SK-N-SH (cell line): ENCODE measurements at regions not wholly inside any gene's neighbourhood (a gene's known extent, or its start where the extent isn't known, plus 50 kb on each side); places are given as distances from the start of the nearest gene placed in this dataset.

Source experiments
- CTCF ChIA-PET: fragments of 300-600, 350-600 bp; formaldehyde crosslinking; extraction: SDS; loops from one replicate; lab custom pipeline; 2021; lab: Yijun Ruan, JAX
- POLR2A ChIA-PET: fragments of 350-600 bp; sonication (Branson Sonifier 250); formaldehyde crosslinking; extraction: SDS; loops from one replicate; lab custom pipeline; 2020; ENCODE audit warnings: antibody characterized with exemption, inconsistent platforms; lab: Yijun Ruan, JAX
- DNase-seq: peaks from one replicate; pipeline ENCODE4 v3.0.0; 2012
- H2AFZ ChIP-seq: fragments of 200-600 bp; sonication (generic); 2 replicates; pipeline ENCODE4 v1.8.1; 2016; ENCODE audit warnings: antibody characterized with exemption, mild to moderate bottlenecking, low read depth
- H3F3A ChIP-seq: fragments of 200-600 bp; sonication (generic); replicated peaks from 2 replicates; pipeline ENCODE3; 2016; ENCODE audit warnings: antibody characterized with exemption, mild to moderate bottlenecking; ENCODE audit not compliant: insufficient read depth
- H3K27ac ChIP-seq, 2 experiments: fragments of 200-500 bp in 1 of 2; fragments of 200-600 bp in 1 of 2; sonication (Bioruptor generic) in 1 of 2; sonication (generic), shearing (Covaris generic) in 1 of 2; 2 replicates each; pipeline versions ENCODE4 v1.5.1 to v1.6.1; 2014 to 2016; ENCODE audit warnings: low read depth in 2 of 2, inconsistent platforms in 1 of 2, low read length in 1 of 2, mild to moderate bottlenecking in 1 of 2, mixed read lengths in 1 of 2
- H3K27me3 ChIP-seq: fragments of 200-600 bp; sonication (generic), shearing (Covaris generic); 2 replicates; pipeline ENCODE4 v1.6.1; 2016; ENCODE audit warnings: mixed run types; ENCODE audit not compliant: insufficient read depth
- H3K36me3 ChIP-seq, 2 experiments: fragments of 200-500 bp in 1 of 2; fragments of 200-600 bp in 1 of 2; sonication (Bioruptor generic) in 1 of 2; sonication (generic) in 1 of 2; replicated peaks in 1 of 2; 2 replicates each; pipeline versions ENCODE3 to v1.5.1; 2014 to 2016; ENCODE audit warnings: low read length in 1 of 2, mild to moderate bottlenecking in 1 of 2; ENCODE audit not compliant: insufficient read depth in 2 of 2, control insufficient read depth in 1 of 2
- H3K4me1 ChIP-seq, 2 experiments: fragments of 200-500 bp in 1 of 2; fragments of 200-600 bp in 1 of 2; sonication (Bioruptor generic) in 1 of 2; sonication (generic), shearing (Covaris generic) in 1 of 2; 2 replicates each; pipeline versions ENCODE4 v1.5.1 to v1.6.1; 2014 to 2016; ENCODE audit warnings: low read depth in 1 of 2, low read length in 1 of 2, mixed run types in 1 of 2; ENCODE audit not compliant: insufficient read depth in 2 of 2, control insufficient read depth in 1 of 2
- H3K4me2 ChIP-seq: fragments of 200-600 bp; sonication (generic), shearing (Covaris generic); 2 replicates; pipeline ENCODE4 v1.6.1; 2017; ENCODE audit warnings: mixed run types
- H3K4me3 ChIP-seq, 2 experiments: fragments of 200-500 bp in 1 of 2; fragments of 200-600 bp in 1 of 2; sonication (Bioruptor generic) in 1 of 2; sonication (generic), shearing (Covaris generic) in 1 of 2; 2 replicates each; pipeline versions ENCODE4 v1.5.1 to v1.8.1; 2014 to 2016; ENCODE audit warnings: low read depth in 2 of 2, inconsistent platforms in 1 of 2, low read length in 1 of 2, mild to moderate bottlenecking in 1 of 2, mixed read lengths in 1 of 2, moderate library complexity in 1 of 2
- H3K79me2 ChIP-seq: fragments of 200-600 bp; sonication (generic); 2 replicates; pipeline ENCODE4 v1.8.1; 2017; ENCODE audit warnings: mild to moderate bottlenecking; ENCODE audit not compliant: insufficient read depth
- H3K9ac ChIP-seq: fragments of 200-600 bp; sonication (generic); 2 replicates; pipeline ENCODE4 v1.6.1; 2017; ENCODE audit warnings: mixed run types
- H3K9me2 ChIP-seq: fragments of 200-600 bp; sonication (generic); 2 replicates; pipeline ENCODE4 v1.6.1; 2017; ENCODE audit warnings: mixed run types
- H3K9me3 ChIP-seq: fragments of 200-600 bp; sonication (generic); 2 replicates; pipeline ENCODE4 v1.6.1; 2017; ENCODE audit warnings: mixed run types, mild to moderate bottlenecking, moderate library complexity
- H4K20me1 ChIP-seq: fragments of 200-600 bp; sonication (generic); 2 replicates; pipeline ENCODE4 v1.6.1; 2017; ENCODE audit warnings: mild to moderate bottlenecking, mixed run types; ENCODE audit not compliant: insufficient read depth
- EZH2phosphoT487 ChIP-seq: fragments of 200-600 bp; sonication (generic); IDR thresholded peaks from 2 replicates; pipeline ENCODE4 v1.6.1; 2017; ENCODE audit warnings: low read depth, mixed run types, mild to moderate bottlenecking, antibody characterized with exemption, moderate library complexity, borderline replicate concordance
- FOXM1 ChIP-seq: IDR thresholded peaks from 2 replicates; pipeline ENCODE4 v1.4.0; 2012; ENCODE audit warnings: low read depth, mild to moderate bottlenecking
- GABPA ChIP-seq: IDR thresholded peaks from 2 replicates; pipeline ENCODE4 v1.4.0; 2012; ENCODE audit warnings: low read depth, mild to moderate bottlenecking
- JUND ChIP-seq: IDR thresholded peaks from 2 replicates; pipeline ENCODE4 v1.4.0; 2012
- MAX ChIP-seq: IDR thresholded peaks from 2 replicates; pipeline ENCODE4 v1.4.0; 2012; ENCODE audit warnings: low read depth
- MXI1 ChIP-seq: IDR thresholded peaks from 2 replicates; pipeline ENCODE4 v1.6.1; 2012; ENCODE audit warnings: mild to moderate bottlenecking, low read depth, low read length, improper control_type of control experiment
- NFIC ChIP-seq: IDR thresholded peaks from 2 replicates; pipeline ENCODE4 v1.4.0; 2012; ENCODE audit warnings: borderline replicate concordance
- NRF1 ChIP-seq: IDR thresholded peaks from 2 replicates; pipeline ENCODE4 v1.6.1; 2012; ENCODE audit warnings: low read depth, mild to moderate bottlenecking, low read length
- PBX3 ChIP-seq: IDR thresholded peaks from 2 replicates; pipeline ENCODE4; 2012
- RAD21 ChIP-seq: IDR thresholded peaks from 2 replicates; pipeline ENCODE4 v1.6.1; 2012; ENCODE audit warnings: mild to moderate bottlenecking, low read length
- REST ChIP-seq: IDR thresholded peaks from 2 replicates; pipeline ENCODE4 v1.6.1; 2012; ENCODE audit warnings: mild to moderate bottlenecking, low read depth, low read length, moderate library complexity
- RFX5 ChIP-seq: IDR thresholded peaks from 2 replicates; pipeline ENCODE4 v1.6.1; 2012; ENCODE audit warnings: mild to moderate bottlenecking, improper control_type of control experiment, low read length
- SIN3A ChIP-seq: IDR thresholded peaks from 2 replicates; pipeline ENCODE4 v1.6.1; 2012; ENCODE audit warnings: low read depth, mild to moderate bottlenecking, low read length, moderate library complexity, borderline replicate concordance
- TAF1 ChIP-seq: IDR thresholded peaks from 2 replicates; pipeline ENCODE4 v1.6.1; 2012; ENCODE audit warnings: low read depth, mild to moderate bottlenecking, low read length, moderate library complexity, borderline replicate concordance
- TCF12 ChIP-seq: IDR thresholded peaks from 2 replicates; pipeline ENCODE4 v1.4.0; 2012
- TEAD4 ChIP-seq: IDR thresholded peaks from 2 replicates; pipeline ENCODE4 v1.4.0; 2012; ENCODE audit warnings: mild to moderate bottlenecking, borderline replicate concordance; ENCODE audit not compliant: insufficient read depth
- USF2 ChIP-seq: fragments of 150-350 bp; IDR thresholded peaks from 2 replicates; pipeline ENCODE4 v1.6.1; 2017; ENCODE audit warnings: antibody characterized with exemption, low read length, low read depth, borderline replicate concordance
- ZBTB33 ChIP-seq: IDR thresholded peaks from 2 replicates; pipeline ENCODE4 v1.4.0; 2012; ENCODE audit warnings: low read depth, borderline replicate concordance
- WGBS: methylation state at CpG from one replicate; pipeline ENCODE4 v1.1.6; 2017; ENCODE audit warnings: low lambda C conversion rate; 5-methylcytosine and 5-hydroxymethylcytosine counted together

- H3K4me3 ChIP-seq = no peak overlapping the region
- no peak for DNase-seq
These were observed 129.1 kb upstream of the SMAD1 start for GRCh38 chr4:145352438-145353145.

More at GRCh38 chr4:145352438-145353145, 129.1 kb upstream of the SMAD1 start:
- no peaks in the 10 kb centered on the region for H3K36me3 ChIP-seq
- H4K20me1 ChIP-seq = no peaks in the 10 kb centered on the region
- H3K27me3 ChIP-seq = no peaks in the 10 kb centered on the region
- no peaks in the 10 kb centered on the region for H3K79me2 ChIP-seq
- H3K27ac ChIP-seq = no peak overlapping the region
- CTCF ChIA-PET = no interaction called here
- no peaks in the 10 kb centered on the region for H3F3A ChIP-seq
- H3K9me2 ChIP-seq = no peaks in the 10 kb centered on the region
- POLR2A ChIA-PET = no interaction called here
- no peak overlapping the region for H3K4me2 ChIP-seq
- TF ChIP-seq RFX5 (no peak), GABPA (no peak), USF2 (no peak), FOXM1 (no peak), SIN3A (no peak), RAD21 (no peak), PBX3 (no peak), JUND (no peak), ZBTB33 (no peak), MAX (no peak), REST (no peak), NFIC (no peak), TEAD4 (no peak), TAF1 (no peak), NRF1 (no peak), TCF12 (no peak), EZH2phosphoT487 (no peak), MXI1 (no peak)
- H3K4me1 ChIP-seq = no peaks in the 10 kb centered on the region
- H3K9ac ChIP-seq = no peak overlapping the region
- H2AFZ ChIP-seq = no peak overlapping the region
- no peaks in the 10 kb centered on the region; the same call in 1 of the 2 replicates for H3K9me3 ChIP-seq
- 62% methylated on average over 4 of the region's 4 CpGs for WGBS
